ENCODE measurements at regions not wholly inside any gene's neighbourhood (a gene's known extent, or its start where the extent isn't known, plus 50 kb on each side); places are given as distances from the start of the nearest gene placed in this dataset.
"Not testable (repeated sequence)": the region's sequence is repeated elsewhere in the genome, so short reads cannot be mapped to it uniquely, and the experiment has no call there.

GRCh38 chr2:194044321-194044720 lies 1612.7 kb upstream of the SLC39A10 start:
- H3K4me3 ChIP-seq (ENCODE audit: severe bottlenecking), result no peak overlapping the region

DNA sequence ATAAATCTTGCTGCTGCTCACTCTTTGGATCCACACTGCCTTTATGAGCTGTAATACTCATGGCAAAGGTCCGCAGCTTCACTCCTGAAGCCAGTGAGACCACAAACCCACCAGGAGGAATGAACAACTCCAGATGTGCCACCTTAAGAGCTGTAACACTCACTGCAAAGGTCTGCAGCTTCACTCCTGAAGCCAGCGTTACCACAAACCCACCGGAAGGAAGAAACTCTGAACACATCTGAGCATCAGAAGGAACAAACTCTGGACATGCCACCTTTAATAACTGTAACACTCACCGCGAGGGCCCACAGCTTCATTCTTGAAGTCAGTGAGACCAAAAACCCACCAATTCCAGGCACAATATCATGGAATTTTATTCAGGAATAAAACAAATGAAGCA lies 1635.9 kb upstream of the SLC39A10 start:
- not testable (repeated sequence) for H3K27ac ChIP-seq (ENCODE audit: poor library complexity, severe bottlenecking); H3K4me3 ChIP-seq (ENCODE audit: severe bottlenecking); DNase-seq (ENCODE audit: low spot score); H3K4me1 ChIP-seq (ENCODE audit: insufficient read depth, poor library complexity, severe bottlenecking); H3K36me3 ChIP-seq (ENCODE audit: low read depth); H3K27me3 ChIP-seq (ENCODE audit: insufficient read depth, poor library complexity, severe bottlenecking); H3K9me3 ChIP-seq (ENCODE audit: severe bottlenecking); ATAC-seq (ENCODE audit: low read depth)

More at GRCh38 chr2:194044321-194044720, 1612.7 kb upstream of the SLC39A10 start:
- Histone ChIP-seq H3K27me3 (ENCODE audit: insufficient read depth, poor library complexity, severe bottlenecking) (no peaks in the 10 kb centered on the region), H3K36me3 (ENCODE audit: low read depth) (no peaks in the 10 kb centered on the region), H3K4me1 (ENCODE audit: insufficient read depth, poor library complexity, severe bottlenecking) (no peaks in the 10 kb centered on the region), H3K9me3 (ENCODE audit: severe bottlenecking) (no peaks in the 10 kb centered on the region), H3K27ac (ENCODE audit: poor library complexity, severe bottlenecking) (no peak overlapping the region)
- TF ChIP-seq, protein P1, sequence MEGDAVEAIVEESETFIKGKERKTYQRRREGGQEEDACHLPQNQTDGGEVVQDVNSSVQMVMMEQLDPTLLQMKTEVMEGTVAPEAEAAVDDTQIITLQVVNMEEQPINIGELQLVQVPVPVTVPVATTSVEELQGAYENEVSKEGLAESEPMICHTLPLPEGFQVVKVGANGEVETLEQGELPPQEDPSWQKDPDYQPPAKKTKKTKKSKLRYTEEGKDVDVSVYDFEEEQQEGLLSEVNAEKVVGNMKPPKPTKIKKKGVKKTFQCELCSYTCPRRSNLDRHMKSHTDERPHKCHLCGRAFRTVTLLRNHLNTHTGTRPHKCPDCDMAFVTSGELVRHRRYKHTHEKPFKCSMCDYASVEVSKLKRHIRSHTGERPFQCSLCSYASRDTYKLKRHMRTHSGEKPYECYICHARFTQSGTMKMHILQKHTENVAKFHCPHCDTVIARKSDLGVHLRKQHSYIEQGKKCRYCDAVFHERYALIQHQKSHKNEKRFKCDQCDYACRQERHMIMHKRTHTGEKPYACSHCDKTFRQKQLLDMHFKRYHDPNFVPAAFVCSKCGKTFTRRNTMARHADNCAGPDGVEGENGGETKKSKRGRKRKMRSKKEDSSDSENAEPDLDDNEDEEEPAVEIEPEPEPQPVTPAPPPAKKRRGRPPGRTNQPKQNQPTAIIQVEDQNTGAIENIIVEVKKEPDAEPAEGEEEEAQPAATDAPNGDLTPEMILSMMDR (IDR thresholded peaks at IDR 0.05; ENCODE audit: poor library complexity, severe bottlenecking), result no peak
- no peak for DNase-seq (ENCODE audit: low spot score)
- no peak for ATAC-seq (ENCODE audit: low read depth)

DNA sequence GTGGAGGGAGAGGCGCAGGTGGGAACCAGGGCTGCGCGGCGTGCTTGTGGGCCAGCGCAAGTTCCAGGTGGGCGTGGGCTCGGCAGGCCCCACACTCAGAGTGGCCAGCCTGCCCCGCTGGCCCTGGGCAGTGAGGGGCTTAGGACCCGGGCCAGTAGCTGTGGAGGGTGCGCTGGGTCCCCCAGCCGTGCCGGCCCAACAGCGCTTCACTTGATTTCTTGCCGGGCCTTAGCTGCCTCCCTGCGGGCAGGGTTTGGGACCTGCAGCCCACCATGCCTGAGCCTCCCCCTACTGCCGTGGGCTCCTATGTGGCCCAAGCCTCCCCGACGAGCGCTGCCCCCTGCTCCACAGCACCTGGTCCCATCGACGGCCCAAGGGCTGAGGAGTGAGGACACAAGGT lies 1636.9 kb upstream of the SLC39A10 start:
- no peaks in the 10 kb centered on the region for H3K27me3 ChIP-seq (ENCODE audit: insufficient read depth, poor library complexity, severe bottlenecking)
- H3K4me3 ChIP-seq (ENCODE audit: severe bottlenecking), result no peak overlapping the region
- DNase-seq (ENCODE audit: low spot score) (no peak), ATAC-seq (ENCODE audit: low read depth) (no peak)
- H3K27ac ChIP-seq (ENCODE audit: poor library complexity, severe bottlenecking), result no peak overlapping the region
- TF ChIP-seq, protein P1 (IDR thresholded peaks at IDR 0.05; ENCODE audit: poor library complexity, severe bottlenecking), result no peak
- H3K36me3 ChIP-seq (ENCODE audit: low read depth), result no peaks in the 10 kb centered on the region
- no peaks in the 10 kb centered on the region for H3K4me1 ChIP-seq (ENCODE audit: insufficient read depth, poor library complexity, severe bottlenecking)
- no peaks in the 10 kb centered on the region for H3K9me3 ChIP-seq (ENCODE audit: severe bottlenecking)

- DNase-seq (ENCODE audit: low spot score) (no peak), ATAC-seq (ENCODE audit: low read depth) (no peak)
- Histone ChIP-seq H3K9me3 (ENCODE audit: severe bottlenecking) (no peaks in the 10 kb centered on the region), H3K27me3 (ENCODE audit: insufficient read depth, poor library complexity, severe bottlenecking) (no peaks in the 10 kb centered on the region), H3K27ac (ENCODE audit: poor library complexity, severe bottlenecking) (no peak overlapping the region), H3K4me3 (ENCODE audit: severe bottlenecking) (no peak overlapping the region), H3K4me1 (ENCODE audit: insufficient read depth, poor library complexity, severe bottlenecking) (no peaks in the 10 kb centered on the region), H3K36me3 (ENCODE audit: low read depth) (no peaks in the 10 kb centered on the region)
- TF ChIP-seq, protein P1 (IDR thresholded peaks at IDR 0.05; ENCODE audit: poor library complexity, severe bottlenecking), result no peak
These were observed 1641.3 kb upstream of the SLC39A10 start for GRCh38 chr2:194015751-194016150.

- ATAC-seq (ENCODE audit: low read depth) (no peak), DNase-seq (ENCODE audit: low spot score) (no peak)
- H3K27ac ChIP-seq (ENCODE audit: poor library complexity, severe bottlenecking), result no peak overlapping the region
- no peaks in the 10 kb centered on the region for H3K36me3 ChIP-seq (ENCODE audit: low read depth)
- no peak overlapping the region for H3K4me3 ChIP-seq (ENCODE audit: severe bottlenecking)
- H3K27me3 ChIP-seq (ENCODE audit: insufficient read depth, poor library complexity, severe bottlenecking), result no peaks in the 10 kb centered on the region
- TF ChIP-seq, protein P1 (IDR thresholded peaks at IDR 0.05; ENCODE audit: poor library complexity, severe bottlenecking), result no peak
- no peaks in the 10 kb centered on the region for H3K4me1 ChIP-seq (ENCODE audit: insufficient read depth, poor library complexity, severe bottlenecking)
- no peaks in the 10 kb centered on the region for H3K9me3 ChIP-seq (ENCODE audit: severe bottlenecking)
These were observed 1642.4 kb upstream of the SLC39A10 start for GRCh38 chr2:194014639-194015038.
